OCI-LY1 (cell line): ENCODE measurements at regions not wholly inside any gene's neighbourhood (a gene's known extent, or its start where the extent isn't known, plus 50 kb on each side); places are given as distances from the start of the nearest gene placed in this dataset.

Source experiments
- H2AFZ ChIP-seq: fragments of 200-600 bp; sonication (generic), shearing (Covaris generic); 2 replicates; pipeline ENCODE4 v1.6.0; 2014; ENCODE audit warnings: antibody characterized with exemption, mild to moderate bottlenecking, low read length
- H3F3A ChIP-seq: fragments of 200-600 bp; sonication (generic), shearing (Covaris generic); 2 replicates; pipeline ENCODE4 v1.6.0; 2014; ENCODE audit warnings: mild to moderate bottlenecking, antibody characterized with exemption, low read length, moderate library complexity; ENCODE audit not compliant: insufficient read depth
- H3K27ac ChIP-seq: fragments of 200-600 bp; sonication (generic); 2 replicates; pipeline ENCODE4 v1.5.1; 2014; ENCODE audit warnings: low read length, mixed run types, mild to moderate bottlenecking, low read depth; ENCODE audit not compliant: poor library complexity, severe bottlenecking
- H3K27me3 ChIP-seq: fragments of 200-600 bp; sonication (generic); 2 replicates; pipeline ENCODE4 v1.6.0; 2014; ENCODE audit warnings: antibody characterized with exemption, mild to moderate bottlenecking, low read length, moderate library complexity; ENCODE audit not compliant: insufficient read depth
- H3K36me3 ChIP-seq: fragments of 200-600 bp; sonication (generic); 2 replicates; pipeline ENCODE4 v1.6.1; 2014; ENCODE audit warnings: mild to moderate bottlenecking, antibody characterized with exemption, low read length, moderate library complexity, mixed read lengths; ENCODE audit not compliant: insufficient read depth
- H3K4me1 ChIP-seq: fragments of 200-600 bp; sonication (generic); 2 replicates; pipeline ENCODE4 v1.5.1; 2014; ENCODE audit warnings: mild to moderate bottlenecking, low read length, moderate library complexity; ENCODE audit not compliant: insufficient read depth, severe bottlenecking
- H3K4me2 ChIP-seq: fragments of 200-600 bp; sonication (generic), shearing (Covaris generic); 2 replicates; pipeline ENCODE4 v1.6.1; 2014; ENCODE audit warnings: low read length
- H3K4me3 ChIP-seq: fragments of 200-600 bp; sonication (generic); 2 replicates; pipeline ENCODE4 v1.5.1; 2014; ENCODE audit warnings: low read length, low read depth, mild to moderate bottlenecking, mixed read lengths; ENCODE audit not compliant: poor library complexity, severe bottlenecking
- H3K79me2 ChIP-seq: fragments of 200-600 bp; shearing (Covaris generic); 2 replicates; pipeline ENCODE4 v1.6.1; 2016; ENCODE audit warnings: mixed run types, low read length, mixed read lengths; ENCODE audit not compliant: insufficient read depth
- H3K9ac ChIP-seq: fragments of 200-600 bp; sonication (generic), shearing (Covaris generic); 2 replicates; pipeline ENCODE4 v1.6.1; 2014; ENCODE audit warnings: mild to moderate bottlenecking, low read length, mixed read lengths
- H3K9me2 ChIP-seq: fragments of 200-600 bp; sonication (generic), shearing (Covaris generic); 2 replicates; pipeline ENCODE4 v1.6.1; 2014; ENCODE audit warnings: low read depth, mild to moderate bottlenecking, low read length, mixed read lengths
- H3K9me3 ChIP-seq: fragments of 200-600 bp; shearing (Covaris generic); 2 replicates; pipeline ENCODE4 v1.6.1; 2014; ENCODE audit warnings: low read length, mixed read lengths
- H4K20me1 ChIP-seq: fragments of 200-600 bp; sonication (generic), shearing (Covaris generic); 2 replicates; pipeline ENCODE4 v1.6.0; 2016; ENCODE audit warnings: mild to moderate bottlenecking, low read length; ENCODE audit not compliant: insufficient read depth
- CTCF ChIP-seq: fragments of 200-600 bp; sonication (generic), shearing (Covaris generic); IDR thresholded peaks from 2 replicates; pipeline ENCODE4 v1.5.1; 2017; ENCODE audit warnings: mild to moderate bottlenecking, antibody characterized with exemption, low read length, moderate library complexity, mixed read lengths
- EZH2 ChIP-seq: fragments of 200-600 bp; sonication (generic), shearing (Covaris generic); IDR thresholded peaks from 2 replicates; pipeline ENCODE4 v1.8.0; 2017; ENCODE audit warnings: borderline replicate concordance, mixed run types, mild to moderate bottlenecking, antibody characterized with exemption, low read length, moderate library complexity, mixed read lengths

- Histone ChIP-seq H3K4me3 (no peak overlapping the region), H3F3A (no peaks in the 10 kb centered on the region), H3K27me3 (no peaks in the 10 kb centered on the region), H3K4me1 (no peaks in the 10 kb centered on the region), H3K27ac (no peak overlapping the region), H3K9me2 (no peaks in the 10 kb centered on the region), H3K9ac (no peak overlapping the region), H3K79me2 (no peaks in the 10 kb centered on the region), H3K4me2 (no peak overlapping the region), H3K9me3 (no peaks in the 10 kb centered on the region), H3K36me3 (no peaks in the 10 kb centered on the region), H4K20me1 (no peaks in the 10 kb centered on the region), H2AFZ (no peak overlapping the region)
- TF ChIP-seq EZH2 = no peak
- TF ChIP-seq CTCF = no peak
Observed at GRCh38 chr16:82470620-82471152, 156.1 kb upstream of the CDH13 start.

- H3K27ac ChIP-seq = no peak overlapping the region
Observed at GRCh38 chr16:82470016-82470415, 156.8 kb upstream of the CDH13 start.

GRCh38 chr16:82464187-82464586 lies 162.6 kb upstream of the CDH13 start:
- H2AFZ ChIP-seq = no peak overlapping the region
- H3F3A ChIP-seq = no peaks in the 10 kb centered on the region
- TF ChIP-seq CTCF (no peak), EZH2 (no peak)

More at GRCh38 chr16:82470016-82470415, 156.8 kb upstream of the CDH13 start:
- Histone ChIP-seq H3K9me3 (no peaks in the 10 kb centered on the region), H3F3A (no peaks in the 10 kb centered on the region), H3K4me3 (no peak overlapping the region), H3K4me1 (no peaks in the 10 kb centered on the region), H2AFZ (no peak overlapping the region), H3K27me3 (no peaks in the 10 kb centered on the region), H3K9ac (no peak overlapping the region), H3K4me2 (no peak overlapping the region), H3K9me2 (no peaks in the 10 kb centered on the region), H3K36me3 (no peaks in the 10 kb centered on the region), H4K20me1 (no peaks in the 10 kb centered on the region), H3K79me2 (no peaks in the 10 kb centered on the region)
- no peak for TF ChIP-seq EZH2
- no peak for TF ChIP-seq CTCF

More at GRCh38 chr16:82464187-82464586, 162.6 kb upstream of the CDH13 start:
- Histone ChIP-seq H3K36me3 (no peaks in the 10 kb centered on the region), H3K9ac (no peak overlapping the region), H4K20me1 (no peaks in the 10 kb centered on the region), H3K9me2 (no peaks in the 10 kb centered on the region), H3K27me3 (no peaks in the 10 kb centered on the region), H3K79me2 (no peaks in the 10 kb centered on the region), H3K4me2 (no peak overlapping the region), H3K4me3 (no peak overlapping the region), H3K9me3 (no peaks in the 10 kb centered on the region), H3K4me1 (no peaks in the 10 kb centered on the region), H3K27ac (no peak overlapping the region)
